ENCODE measurements at regions not wholly inside any gene's neighbourhood (a gene's known extent, or its start where the extent isn't known, plus 50 kb on each side); places are given as distances from the start of the nearest gene placed in this dataset.

DNA sequence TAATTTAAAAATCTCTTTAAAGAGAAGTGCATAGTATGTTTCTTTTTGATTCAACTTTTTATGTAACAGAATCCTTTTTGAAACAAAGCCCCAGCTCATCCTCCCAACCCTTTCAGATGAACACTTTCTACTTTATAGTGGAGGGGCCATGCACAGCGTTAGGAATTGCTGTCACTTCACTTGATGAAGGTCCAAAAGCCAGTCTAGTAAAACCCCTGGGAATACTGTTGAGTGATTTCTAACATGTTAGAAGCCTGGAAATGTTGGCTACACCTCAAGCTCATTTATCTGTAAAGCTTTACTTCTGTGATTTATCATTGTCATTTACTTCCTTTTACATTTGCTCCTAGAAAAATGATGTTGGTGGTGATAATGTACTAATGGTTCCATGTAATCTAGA, 1608.9 kb upstream of the TENM3 start:
- no peak overlapping the region for H3K4me2 ChIP-seq (ENCODE audit: low read length)
- H3K9me3 ChIP-seq (ENCODE audit: insufficient read depth, low read depth, low read length) = no peaks in the 10 kb centered on the region
- H3K36me3 ChIP-seq (ENCODE audit: control insufficient read depth in 1 of 2, insufficient read depth in 2 of 2, low read length in 2 of 2) = no peaks in the 10 kb centered on the region
- H3K14ac ChIP-seq (ENCODE audit: low read length) = no peak overlapping the region
- H4K12ac ChIP-seq (ENCODE audit: low read depth, low read length) = no peak overlapping the region
- H3K27ac ChIP-seq (ENCODE audit: low read depth, low read length) = no peak overlapping the region
- no peaks in the 10 kb centered on the region for H3K27me3 ChIP-seq (ENCODE audit: insufficient read depth, low read length)
- H3K23ac ChIP-seq (ENCODE audit: low read length) = no peak overlapping the region
- H3K79me1 ChIP-seq (ENCODE audit: low read length) = no peaks in the 10 kb centered on the region
- no peak overlapping the region for H2BK120ac ChIP-seq (ENCODE audit: insufficient read depth, low read length, poor library complexity)
- no peak overlapping the region for H2AFZ ChIP-seq (ENCODE audit: insufficient read depth, low read length, poor library complexity)
- H3K4me1 ChIP-seq (ENCODE audit: control insufficient read depth in 1 of 2, insufficient read depth in 2 of 2, low read length in 2 of 2) = no peaks in the 10 kb centered on the region
- H3K18ac ChIP-seq (ENCODE audit: low read length) = no peak overlapping the region
- no peak overlapping the region for H4K8ac ChIP-seq (ENCODE audit: low read depth, low read length)
- no peak overlapping the region for H2BK5ac ChIP-seq (ENCODE audit: low read depth, low read length, poor library complexity)
- H4K91ac ChIP-seq (ENCODE audit: low read depth, low read length) = no peak overlapping the region
- H3K4ac ChIP-seq (ENCODE audit: low read depth, low read length) = no peak overlapping the region
- no peak overlapping the region for H3K4me3 ChIP-seq (ENCODE audit: low read depth, low read length)
- no peak overlapping the region for H2AK5ac ChIP-seq (ENCODE audit: low read length)
- WGBS (ENCODE audit: extremely low coverage, insufficient coverage, insufficient read length) = no CpG with 5 or more reads among the region's 1 CpG
- DNase-seq = no peak
- no peak overlapping the region for H3K9ac ChIP-seq (ENCODE audit: low read length)
- H2BK12ac ChIP-seq (ENCODE audit: low read length) = no peak overlapping the region
- H3K79me2 ChIP-seq (ENCODE audit: control insufficient read depth, insufficient read depth, low read length, poor library complexity) = no peaks in the 10 kb centered on the region

DNA sequence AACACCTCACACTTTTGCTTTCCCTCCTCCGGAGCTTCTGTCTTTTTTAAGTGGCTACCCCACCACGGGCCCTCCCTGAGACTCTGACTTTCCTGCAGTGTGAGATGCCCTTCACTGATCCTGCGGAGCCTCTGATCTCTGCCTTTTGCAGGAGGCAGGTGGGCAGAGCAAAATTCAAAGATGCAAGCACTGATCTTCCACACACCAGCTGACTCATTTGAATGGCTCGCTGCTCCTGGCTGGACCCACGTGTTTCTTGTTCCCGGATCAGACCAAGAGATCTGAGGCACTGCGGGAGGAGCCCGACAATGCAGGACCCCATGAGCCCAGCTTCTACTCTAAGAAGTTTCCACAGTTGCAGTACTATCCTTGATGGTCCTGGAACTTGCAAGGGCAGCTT, 1607.9 kb upstream of the TENM3 start:
- WGBS (ENCODE audit: extremely low coverage, insufficient coverage, insufficient read length) = no CpG with 5 or more reads among the region's 8 CpGs
- Histone ChIP-seq H3K23ac (ENCODE audit: low read length) (no peak overlapping the region), H3K9me3 (ENCODE audit: insufficient read depth, low read depth, low read length) (no peaks in the 10 kb centered on the region), H4K12ac (ENCODE audit: low read depth, low read length) (no peak overlapping the region), H3K27me3 (ENCODE audit: insufficient read depth, low read length) (no peaks in the 10 kb centered on the region), H3K4me1 (ENCODE audit: control insufficient read depth in 1 of 2, insufficient read depth in 2 of 2, low read length in 2 of 2) (no peaks in the 10 kb centered on the region), H2BK120ac (ENCODE audit: insufficient read depth, low read length, poor library complexity) (no peak overlapping the region), H3K9ac (ENCODE audit: low read length) (no peak overlapping the region), H2BK12ac (ENCODE audit: low read length) (no peak overlapping the region), H3K18ac (ENCODE audit: low read length) (no peak overlapping the region), H3K4me3 (ENCODE audit: low read depth, low read length) (no peak overlapping the region), H3K14ac (ENCODE audit: low read length) (no peak overlapping the region), H3K27ac (ENCODE audit: low read depth, low read length) (no peak overlapping the region), H2AK5ac (ENCODE audit: low read length) (no peak overlapping the region), H2BK5ac (ENCODE audit: low read depth, low read length, poor library complexity) (no peak overlapping the region), H2AFZ (ENCODE audit: insufficient read depth, low read length, poor library complexity) (no peak overlapping the region), H3K36me3 (ENCODE audit: control insufficient read depth in 1 of 2, insufficient read depth in 2 of 2, low read length in 2 of 2) (no peaks in the 10 kb centered on the region), H3K79me2 (ENCODE audit: control insufficient read depth, insufficient read depth, low read length, poor library complexity) (no peaks in the 10 kb centered on the region), H3K79me1 (ENCODE audit: low read length) (no peaks in the 10 kb centered on the region), H3K4me2 (ENCODE audit: low read length) (no peak overlapping the region), H3K4ac (ENCODE audit: low read depth, low read length) (no peak overlapping the region), H4K8ac (ENCODE audit: low read depth, low read length) (no peak overlapping the region), H4K91ac (ENCODE audit: low read depth, low read length) (no peak overlapping the region)
- DNase-seq = peak in 1 of 2 donors; percentile 3

DNA sequence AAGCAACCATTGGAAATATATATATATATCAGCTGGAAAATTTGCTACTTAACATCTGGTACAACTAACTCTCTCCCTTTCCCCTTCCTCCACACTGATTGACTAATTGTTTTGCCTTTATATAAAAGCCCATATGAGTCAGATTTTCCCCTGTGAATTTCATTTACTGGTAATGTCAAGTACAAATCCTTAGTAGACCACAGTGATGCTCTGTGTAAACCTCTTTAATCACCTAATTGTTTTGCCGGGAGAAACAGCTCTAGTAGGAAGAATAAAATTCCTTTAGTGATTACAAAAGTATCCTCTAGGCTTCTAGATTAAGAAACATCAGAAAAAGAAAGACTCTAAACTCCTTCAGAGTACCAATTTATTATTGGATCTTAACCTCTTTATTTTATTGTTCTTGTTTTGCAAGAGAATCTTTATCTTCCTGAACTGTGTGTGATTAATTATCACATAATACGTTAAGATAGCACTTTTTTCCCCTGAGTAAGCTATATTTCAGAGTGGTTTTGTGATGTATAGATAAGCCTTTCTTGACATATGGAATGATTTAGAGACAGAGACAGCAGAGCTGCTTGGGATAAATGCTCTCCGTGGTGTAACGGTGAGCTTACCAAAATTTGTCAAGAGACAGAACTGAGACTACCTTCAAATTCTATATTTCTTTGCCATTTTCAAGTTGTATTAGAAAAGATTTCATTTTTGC, 1606.4 kb upstream of the TENM3 start:
- Histone ChIP-seq H4K91ac (ENCODE audit: low read depth, low read length) (no peak overlapping the region), H3K4me3 (ENCODE audit: low read depth, low read length) (no peak overlapping the region), H3K27me3 (ENCODE audit: insufficient read depth, low read length) (no peaks in the 10 kb centered on the region), H3K79me1 (ENCODE audit: low read length) (no peaks in the 10 kb centered on the region), H4K12ac (ENCODE audit: low read depth, low read length) (no peak overlapping the region), H3K9me3 (ENCODE audit: insufficient read depth, low read depth, low read length) (no peaks in the 10 kb centered on the region), H3K4ac (ENCODE audit: low read depth, low read length) (no peak overlapping the region), H2BK5ac (ENCODE audit: low read depth, low read length, poor library complexity) (no peak overlapping the region), H3K14ac (ENCODE audit: low read length) (no peak overlapping the region), H4K8ac (ENCODE audit: low read depth, low read length) (no peak overlapping the region), H3K27ac (ENCODE audit: low read depth, low read length) (no peak overlapping the region), H2BK120ac (ENCODE audit: insufficient read depth, low read length, poor library complexity) (no peak overlapping the region), H2AK5ac (ENCODE audit: low read length) (no peak overlapping the region), H3K23ac (ENCODE audit: low read length) (no peak overlapping the region), H2BK12ac (ENCODE audit: low read length) (no peak overlapping the region), H2AFZ (ENCODE audit: insufficient read depth, low read length, poor library complexity) (no peak overlapping the region), H3K4me1 (ENCODE audit: control insufficient read depth in 1 of 2, insufficient read depth in 2 of 2, low read length in 2 of 2) (no peaks in the 10 kb centered on the region), H3K36me3 (ENCODE audit: control insufficient read depth in 1 of 2, insufficient read depth in 2 of 2, low read length in 2 of 2) (no peaks in the 10 kb centered on the region), H3K79me2 (ENCODE audit: control insufficient read depth, insufficient read depth, low read length, poor library complexity) (no peaks in the 10 kb centered on the region), H3K9ac (ENCODE audit: low read length) (no peak overlapping the region), H3K18ac (ENCODE audit: low read length) (no peak overlapping the region), H3K4me2 (ENCODE audit: low read length) (no peak overlapping the region)
- WGBS (ENCODE audit: extremely low coverage, insufficient coverage, insufficient read length) = no CpG with 5 or more reads among the region's 4 CpGs
- DNase-seq = no peak

DNA sequence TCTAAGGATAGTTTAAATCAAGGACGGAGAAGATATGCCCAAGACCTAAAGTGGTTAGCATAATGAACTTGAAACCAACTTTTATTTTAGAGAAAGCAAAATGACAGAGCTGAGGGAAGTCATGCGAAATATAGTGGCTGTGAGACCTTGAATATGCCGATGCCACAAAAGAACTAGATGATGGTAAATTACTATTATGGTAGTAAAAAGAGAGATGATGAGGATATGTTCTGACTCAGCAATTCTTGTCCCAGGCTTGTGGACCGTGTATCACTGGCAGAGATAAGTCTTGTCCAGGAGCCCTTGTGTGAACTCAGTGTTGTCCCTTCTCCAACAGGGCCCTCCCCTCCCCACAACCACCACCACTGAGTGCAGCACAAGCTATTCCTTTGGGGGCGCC, 1605.6 kb upstream of the TENM3 start:
- Histone ChIP-seq H3K9ac (ENCODE audit: low read length) (no peak overlapping the region), H3K36me3 (ENCODE audit: control insufficient read depth in 1 of 2, insufficient read depth in 2 of 2, low read length in 2 of 2) (no peaks in the 10 kb centered on the region), H3K27ac (ENCODE audit: low read depth, low read length) (no peak overlapping the region), H3K23ac (ENCODE audit: low read length) (no peak overlapping the region), H4K12ac (ENCODE audit: low read depth, low read length) (no peak overlapping the region), H2BK120ac (ENCODE audit: insufficient read depth, low read length, poor library complexity) (no peak overlapping the region), H2BK12ac (ENCODE audit: low read length) (no peak overlapping the region), H4K91ac (ENCODE audit: low read depth, low read length) (no peak overlapping the region), H3K4me2 (ENCODE audit: low read length) (no peak overlapping the region), H3K4me3 (ENCODE audit: low read depth, low read length) (no peak overlapping the region), H4K8ac (ENCODE audit: low read depth, low read length) (no peak overlapping the region), H3K18ac (ENCODE audit: low read length) (no peak overlapping the region), H2AK5ac (ENCODE audit: low read length) (no peak overlapping the region), H3K79me2 (ENCODE audit: control insufficient read depth, insufficient read depth, low read length, poor library complexity) (no peaks in the 10 kb centered on the region), H3K27me3 (ENCODE audit: insufficient read depth, low read length) (no peaks in the 10 kb centered on the region), H2AFZ (ENCODE audit: insufficient read depth, low read length, poor library complexity) (no peak overlapping the region), H3K14ac (ENCODE audit: low read length) (no peak overlapping the region), H3K4me1 (ENCODE audit: control insufficient read depth in 1 of 2, insufficient read depth in 2 of 2, low read length in 2 of 2) (no peaks in the 10 kb centered on the region), H3K4ac (ENCODE audit: low read depth, low read length) (no peak overlapping the region), H3K79me1 (ENCODE audit: low read length) (no peaks in the 10 kb centered on the region), H2BK5ac (ENCODE audit: low read depth, low read length, poor library complexity) (no peak overlapping the region), H3K9me3 (ENCODE audit: insufficient read depth, low read depth, low read length) (no peaks in the 10 kb centered on the region)
- DNase-seq = no peak
- no CpG with 5 or more reads among the region's 5 CpGs for WGBS (ENCODE audit: extremely low coverage, insufficient coverage, insufficient read length)
